ENCODE measurements at regions not wholly inside any gene's neighbourhood (a gene's known extent, or its start where the extent isn't known, plus 50 kb on each side); places are given as distances from the start of the nearest gene placed in this dataset.

GRCh38 chr3:187995043-187995400 lies 158.9 kb upstream of the LPP start:
- Histone ChIP-seq H3K36me3 (ENCODE audit: insufficient read depth, low read length) (no peaks in the 10 kb centered on the region; the same call in 1 of the 2 replicates), H3K9me3 (ENCODE audit: low read length) (no peaks in the 10 kb centered on the region; the same call in 1 of the 2 replicates), H3K27ac (ENCODE audit: low read depth, low read length, poor library complexity, severe bottlenecking) (peak overlapping the region; percentile 4), H4K20me1 (ENCODE audit: insufficient read depth, low read length) (no peaks in the 10 kb centered on the region), H3K9me2 (ENCODE audit: insufficient read depth, low read length) (no peaks in the 10 kb centered on the region), H3K79me2 (ENCODE audit: insufficient read depth, low read depth, low read length) (no peaks in the 10 kb centered on the region), H3K4me2 (ENCODE audit: low read length) (peak overlapping the region; percentile 16; the same call in 1 of the 2 replicates), H2AFZ (ENCODE audit: low read length) (peak overlapping the region; percentile 45; the same call in 1 of the 2 replicates), H3K4me1 (ENCODE audit: insufficient read depth, low read length, poor library complexity, severe bottlenecking) (peaks cover 73% of the 10 kb centered on the region), H3K4me3 (ENCODE audit: low read depth, low read length, poor library complexity, severe bottlenecking) (no peak overlapping the region)
- no peak for DNase-seq (ENCODE audit: low spot score)
- no TSS peak for BruUV-seq (replicated peaks)
- CTCF ChIA-PET (ENCODE audit: unreplicated experiment) = no interaction called here
- POLR2A ChIA-PET = interaction anchor here (0.7 to 8.7 kb wide), 4 partner anchors 9 to 56 kb away, joined by 3 to 122 read pairs (median 6); no protein-coding TSS in a partner anchor
- intact Hi-C loops (cut with micrococcal nuclease; ENCODE audit: unreplicated experiment) = no loop called here
- TF ChIP-seq EZH2phosphoT487 (IDR thresholded peaks at IDR 0.05; ENCODE audit: borderline replicate concordance, low read depth, low read length) (no peak), CTCF (conservative IDR thresholded peaks at IDR 0.05; ENCODE audit: low read length) (no peak)

GRCh38 chr3:187995667-187996066 lies 158.3 kb upstream of the LPP start:
- ChIA-PET CTCF (ENCODE audit: unreplicated experiment) (no interaction called here), POLR2A (interaction anchor here (0.6 to 8.7 kb wide), 13 partner anchors 10 to 273 kb away, joined by 3 to 122 read pairs (median 4); no protein-coding TSS in a partner anchor)
- Histone ChIP-seq H2AFZ (ENCODE audit: low read length) (peak overlapping the region; percentile 45; the same call in 1 of the 2 replicates), H3K4me1 (ENCODE audit: insufficient read depth, low read length, poor library complexity, severe bottlenecking) (peaks cover 73% of the 10 kb centered on the region), H3K36me3 (ENCODE audit: insufficient read depth, low read length) (no peaks in the 10 kb centered on the region; the same call in 1 of the 2 replicates), H3K79me2 (ENCODE audit: insufficient read depth, low read depth, low read length) (no peaks in the 10 kb centered on the region), H3K9me3 (ENCODE audit: low read length) (no peaks in the 10 kb centered on the region; the same call in 1 of the 2 replicates), H4K20me1 (ENCODE audit: insufficient read depth, low read length) (no peaks in the 10 kb centered on the region), H3K4me3 (ENCODE audit: low read depth, low read length, poor library complexity, severe bottlenecking) (no peak overlapping the region), H3K4me2 (ENCODE audit: low read length) (no peak overlapping the region), H3K9me2 (ENCODE audit: insufficient read depth, low read length) (no peaks in the 10 kb centered on the region), H3K27ac (ENCODE audit: low read depth, low read length, poor library complexity, severe bottlenecking) (no peak overlapping the region)
- TF ChIP-seq CTCF (conservative IDR thresholded peaks at IDR 0.05; ENCODE audit: low read length) = no peak
- no peak for TF ChIP-seq EZH2phosphoT487 (IDR thresholded peaks at IDR 0.05; ENCODE audit: borderline replicate concordance, low read depth, low read length)
- DNase-seq (ENCODE audit: low spot score) = no peak
- intact Hi-C loops (cut with micrococcal nuclease; ENCODE audit: unreplicated experiment) = no loop called here
- BruUV-seq (replicated peaks) = no TSS peak

- Histone ChIP-seq H3K79me2 (ENCODE audit: insufficient read depth, low read depth, low read length) (no peaks in the 10 kb centered on the region), H3K4me2 (ENCODE audit: low read length) (no peak overlapping the region), H3K4me1 (ENCODE audit: insufficient read depth, low read length, poor library complexity, severe bottlenecking) (peaks cover 76% of the 10 kb centered on the region), H2AFZ (ENCODE audit: low read length) (peak overlapping the region; percentile 40; the same call in 1 of the 2 replicates), H3K27ac (ENCODE audit: low read depth, low read length, poor library complexity, severe bottlenecking) (no peak overlapping the region), H3K36me3 (ENCODE audit: insufficient read depth, low read length) (no peaks in the 10 kb centered on the region; the same call in 1 of the 2 replicates), H3K9me2 (ENCODE audit: insufficient read depth, low read length) (no peaks in the 10 kb centered on the region), H3K4me3 (ENCODE audit: low read depth, low read length, poor library complexity, severe bottlenecking) (no peak overlapping the region), H3K9me3 (ENCODE audit: low read length) (no peaks in the 10 kb centered on the region; the same call in 1 of the 2 replicates), H4K20me1 (ENCODE audit: insufficient read depth, low read length) (no peaks in the 10 kb centered on the region)
- intact Hi-C loops (cut with micrococcal nuclease; ENCODE audit: unreplicated experiment) = no loop called here
- ChIA-PET CTCF (ENCODE audit: unreplicated experiment) (interaction anchor here (0.6 kb wide), 2 partner anchors 11 to 90 kb away, joined by 3 read pairs; no protein-coding TSS in a partner anchor), POLR2A (interaction anchor here (0.6 to 8.7 kb wide), 20 partner anchors 9 to 253 kb away, joined by 3 to 122 read pairs (median 4); partner anchors contain the start of gene BCL6)
- DNase-seq (ENCODE audit: low spot score) = no peak
- TF ChIP-seq CTCF (conservative IDR thresholded peaks at IDR 0.05; ENCODE audit: low read length) (no peak), EZH2phosphoT487 (IDR thresholded peaks at IDR 0.05; ENCODE audit: borderline replicate concordance, low read depth, low read length) (no peak)
- no TSS peak for BruUV-seq (replicated peaks)
Measured at GRCh38 chr3:187996609-187997008, 157.3 kb upstream of the LPP start.
